HG03095 (cell line): ENCODE measurements at regions not wholly inside any gene's neighbourhood (a gene's known extent, or its start where the extent isn't known, plus 50 kb on each side); places are given as distances from the start of the nearest gene placed in this dataset.

Source experiments
- ATAC-seq: cut with Tn5 transposase; IDR thresholded peaks from one replicate; pipeline ENCODE4 v1.9.1; 2021; ENCODE audit warnings: moderate library complexity; ENCODE audit not compliant: unreplicated experiment

- no peak for ATAC-seq
Observed at GRCh38 chr2:129881786-129882396, 97.6 kb upstream of the RAB6C start.

- ATAC-seq, result no peak
Observed at GRCh38 chr2:129882476-129882875, 97.0 kb upstream of the RAB6C start.

- no peak for ATAC-seq
Observed at GRCh38 chr2:129883121-129883520, 96.3 kb upstream of the RAB6C start.

GRCh38 chr2:129884221-129884786, 95.2 kb upstream of the RAB6C start:
- ATAC-seq, result no peak

- ATAC-seq, result no peak
Observed at GRCh38 chr2:129885735-129886134, 93.7 kb upstream of the RAB6C start.

GRCh38 chr2:129887688-129888266, 91.7 kb upstream of the RAB6C start:
- no peak for ATAC-seq

GRCh38 chr2:129888461-129888860, 91.0 kb upstream of the RAB6C start:
- ATAC-seq, result no peak

- ATAC-seq, result no peak
Observed at GRCh38 chr2:129888896-129889295, 90.6 kb upstream of the RAB6C start.

- ATAC-seq, result no peak
Observed at GRCh38 chr2:129891341-129892320, 87.8 kb upstream of the RAB6C start.

GRCh38 chr2:129892360-129892759, 87.1 kb upstream of the RAB6C start:
- no peak for ATAC-seq

- ATAC-seq, result no peak
Observed at GRCh38 chr2:129892773-129893172, 86.7 kb upstream of the RAB6C start.

GRCh38 chr2:129893244-129893643, 86.2 kb upstream of the RAB6C start:
- ATAC-seq, result no peak

GRCh38 chr2:129894616-129895015, 84.8 kb upstream of the RAB6C start:
- no peak for ATAC-seq

GRCh38 chr2:129895061-129895460, 84.4 kb upstream of the RAB6C start:
- no peak for ATAC-seq

- ATAC-seq, result no peak
Observed at GRCh38 chr2:129895526-129896082, 83.9 kb upstream of the RAB6C start.

- no peak for ATAC-seq
Observed at GRCh38 chr2:129896226-129897100, 83.0 kb upstream of the RAB6C start.

- no peak for ATAC-seq
Observed at GRCh38 chr2:129901754-129902415, 77.6 kb upstream of the RAB6C start.

GRCh38 chr2:129902731-129903585, 76.5 kb upstream of the RAB6C start:
- no peak for ATAC-seq
